Tibial nerve (tissue), 3 donors: ENCODE measurements at regions not wholly inside any gene's neighbourhood (a gene's known extent, or its start where the extent isn't known, plus 50 kb on each side); places are given as distances from the start of the nearest gene placed in this dataset.

Experiments used
- CTCF ChIP-seq, 5 experiments: fragments of 200-600 bp in 3 of 5; fragments of 450-650 bp in 2 of 5; sonication (generic) in 3 of 5; IDR thresholded peaks; one replicate each; pipeline ENCODE4 v1.5.1; 2016 to 2019; ENCODE audit warnings: antibody characterized with exemption in 5 of 5, mild to moderate bottlenecking in 3 of 5, moderate library complexity in 2 of 5
- POLR2A ChIP-seq, 2 donors: fragments of 450-650 bp; IDR thresholded peaks; one replicate each; pipeline ENCODE4 v1.6.1; 2017; ENCODE audit warnings: antibody characterized with exemption in 2 of 2, mild to moderate bottlenecking in 2 of 2, moderate library complexity in 2 of 2

GRCh38 chr6:112934433-112935327 lies 587.5 kb downstream of the RFPL4B start:
- TF ChIP-seq CTCF (IDR thresholded peaks at IDR 0.05) (no peak), POLR2A (IDR thresholded peaks at IDR 0.05) (no peak)
